Mammary epithelial cell (primary cell): ENCODE measurements at regions not wholly inside any gene's neighbourhood (a gene's known extent, or its start where the extent isn't known, plus 50 kb on each side); places are given as distances from the start of the nearest gene placed in this dataset.

Source experiments
- CTCF ChIP-seq, 2 donors: IDR thresholded peaks in 1 of 2; conservative IDR thresholded peaks in 1 of 2; 2 replicates each; pipeline ENCODE4 v1.5.1; 2011 to 2012; ENCODE audit warnings: inconsistent platforms in 2 of 2, low read length in 2 of 2, mild to moderate bottlenecking in 2 of 2, control low read depth in 1 of 2, low read depth in 1 of 2; ENCODE audit not compliant: insufficient read depth in 1 of 2; ENCODE audit errors: extremely low read depth in 1 of 2
- EZH2 ChIP-seq: IDR thresholded peaks from 2 replicates; pipeline ENCODE4 v1.6.1; 2012; ENCODE audit warnings: low read length, inconsistent platforms, borderline replicate concordance

- TF ChIP-seq CTCF (conservative IDR thresholded peaks at IDR 0.05 in 1 of 2, IDR thresholded peaks at IDR 0.05 in 1 of 2; ENCODE audit: extremely low read depth in 1 of 2, insufficient read depth in 1 of 2, low read depth in 1 of 2, low read length in 2 of 2) (no peak), EZH2 (no peak)
Measured at GRCh38 chr5:169412831-169413230, 111.9 kb upstream of the SLIT3 start.
